Brain microvascular endothelial cell (primary cell): ENCODE measurements at regions not wholly inside any gene's neighbourhood (a gene's known extent, or its start where the extent isn't known, plus 50 kb on each side); places are given as distances from the start of the nearest gene placed in this dataset.

Experiments
- DNase-seq: peaks from one replicate; pipeline ENCODE4 v3.0.0-alpha.2; 2020
- H3K27ac ChIP-seq: fragments of 250-450 bp; sonication (Bioruptor Pico); 2 replicates; pipeline ENCODE4 v1.5.1; 2020; ENCODE audit warnings: mild to moderate bottlenecking, moderate library complexity
- H3K27me3 ChIP-seq: fragments of 250-450 bp; sonication (Bioruptor Pico); replicated peaks from 2 replicates; pipeline ENCODE4 v1.5.1; 2020; ENCODE audit warnings: mild to moderate bottlenecking
- H3K36me3 ChIP-seq: fragments of 250-450 bp; sonication (Bioruptor Pico); replicated peaks from 2 replicates; pipeline ENCODE4 v1.5.1; 2020; ENCODE audit warnings: mild to moderate bottlenecking
- H3K4me3 ChIP-seq: 2 replicates; pipeline ENCODE4 v1.5.1; 2011; ENCODE audit warnings: low read depth, mild to moderate bottlenecking, control low read depth, low read length, moderate library complexity
- in situ Hi-C: cut with HindIII; loops from 2 replicates; pipeline ENCODE4 v1.10.0; 2017; ENCODE audit warnings: low sequenced_read_pairs, low pct_ligation_motif_present
- TF ChIP-seq, protein P1 (sequence below): IDR thresholded peaks from 2 replicates; pipeline ENCODE4 v1.5.1; 2011; ENCODE audit warnings: low read depth, mild to moderate bottlenecking, moderate library complexity, low read length, control low read depth, inconsistent platforms; ENCODE audit errors: missing control alignments

- in situ Hi-C loops: no loop called here
- TF ChIP-seq, protein P1, sequence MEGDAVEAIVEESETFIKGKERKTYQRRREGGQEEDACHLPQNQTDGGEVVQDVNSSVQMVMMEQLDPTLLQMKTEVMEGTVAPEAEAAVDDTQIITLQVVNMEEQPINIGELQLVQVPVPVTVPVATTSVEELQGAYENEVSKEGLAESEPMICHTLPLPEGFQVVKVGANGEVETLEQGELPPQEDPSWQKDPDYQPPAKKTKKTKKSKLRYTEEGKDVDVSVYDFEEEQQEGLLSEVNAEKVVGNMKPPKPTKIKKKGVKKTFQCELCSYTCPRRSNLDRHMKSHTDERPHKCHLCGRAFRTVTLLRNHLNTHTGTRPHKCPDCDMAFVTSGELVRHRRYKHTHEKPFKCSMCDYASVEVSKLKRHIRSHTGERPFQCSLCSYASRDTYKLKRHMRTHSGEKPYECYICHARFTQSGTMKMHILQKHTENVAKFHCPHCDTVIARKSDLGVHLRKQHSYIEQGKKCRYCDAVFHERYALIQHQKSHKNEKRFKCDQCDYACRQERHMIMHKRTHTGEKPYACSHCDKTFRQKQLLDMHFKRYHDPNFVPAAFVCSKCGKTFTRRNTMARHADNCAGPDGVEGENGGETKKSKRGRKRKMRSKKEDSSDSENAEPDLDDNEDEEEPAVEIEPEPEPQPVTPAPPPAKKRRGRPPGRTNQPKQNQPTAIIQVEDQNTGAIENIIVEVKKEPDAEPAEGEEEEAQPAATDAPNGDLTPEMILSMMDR: no peak
Observed at GRCh38 chr15:62807539-62808130, 234.9 kb upstream of the TPM1 start.

DNA sequence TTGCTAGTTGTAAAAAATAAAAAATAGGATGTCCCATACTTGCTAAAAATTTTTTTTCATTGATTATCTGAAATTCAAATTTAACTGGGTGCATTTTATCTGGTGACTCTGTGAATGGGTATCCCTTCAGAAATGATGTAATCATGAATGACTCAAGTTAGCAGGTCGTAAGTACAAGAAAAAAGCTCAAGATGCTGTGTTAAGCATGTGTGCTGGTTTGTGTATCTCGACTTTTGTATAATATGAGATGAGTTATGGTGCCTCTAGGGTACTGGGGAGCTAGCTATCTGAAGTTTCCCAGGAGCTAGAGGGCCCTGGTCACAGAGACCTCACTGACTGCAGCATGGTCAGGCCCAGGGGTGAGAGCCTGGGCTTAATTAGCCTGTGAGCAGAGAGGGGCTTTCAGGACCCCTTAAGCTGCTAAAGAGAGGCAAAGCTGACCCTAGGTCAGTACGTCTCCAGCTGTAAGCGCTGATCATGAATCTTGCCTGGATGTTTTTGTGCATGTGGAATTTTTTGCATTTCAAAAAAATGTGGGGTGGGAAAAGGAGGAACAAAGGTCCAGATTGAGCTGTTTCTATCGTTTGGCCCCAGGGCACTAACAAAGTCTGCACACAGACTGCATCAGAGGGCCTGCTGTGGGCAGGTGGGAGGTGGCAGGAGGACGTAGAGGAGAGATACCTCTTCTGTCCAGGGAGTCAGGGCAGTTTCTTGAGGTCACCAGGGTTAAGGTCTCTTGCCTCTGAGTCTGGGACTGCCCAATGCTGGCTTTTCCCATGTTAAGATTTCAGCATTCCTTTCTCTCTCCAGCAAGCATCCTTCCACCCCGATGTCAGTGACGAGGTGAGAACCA is 233.2 kb upstream of the TPM1 start:
- Histone ChIP-seq H3K36me3 (no peaks in the 10 kb centered on the region), H3K27me3 (no peaks in the 10 kb centered on the region), H3K4me3 (no peak overlapping the region), H3K27ac (no peak overlapping the region)
- TF ChIP-seq, protein P1: no peak
- peak; percentile 31 for DNase-seq
- in situ Hi-C loops: no loop called here

More at GRCh38 chr15:62807539-62808130, 234.9 kb upstream of the TPM1 start:
- Histone ChIP-seq H3K36me3 (no peaks in the 10 kb centered on the region), H3K27ac (no peak overlapping the region), H3K27me3 (no peaks in the 10 kb centered on the region), H3K4me3 (no peak overlapping the region)
- no peak for DNase-seq

- in situ Hi-C loops: no loop called here
- no peaks in the 10 kb centered on the region for H3K36me3 ChIP-seq
- H3K27me3 ChIP-seq: no peaks in the 10 kb centered on the region
- no peak overlapping the region for H3K27ac ChIP-seq
- TF ChIP-seq, protein P1: no peak
- DNase-seq: no peak
- no peak overlapping the region for H3K4me3 ChIP-seq
Observed at GRCh38 chr15:62809968-62810260, 232.6 kb upstream of the TPM1 start.

DNA sequence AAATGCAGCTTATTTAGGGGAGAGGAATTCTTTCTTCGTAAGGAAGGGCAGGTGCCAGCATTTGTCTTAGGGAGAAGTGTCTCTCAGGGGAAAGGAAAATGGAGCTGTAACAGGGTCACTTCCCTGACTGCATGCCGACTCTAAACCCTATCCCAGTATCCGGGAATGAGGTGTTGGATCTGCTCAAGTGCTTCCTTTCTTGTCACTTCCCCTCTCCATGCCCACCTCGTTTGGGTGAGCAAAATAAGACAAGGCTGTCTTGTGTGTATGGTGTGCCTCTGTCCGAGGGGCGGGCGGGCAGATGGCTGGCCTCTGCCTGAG is 230.1 kb upstream of the TPM1 start:
- Histone ChIP-seq H3K4me3 (no peak overlapping the region), H3K36me3 (no peaks in the 10 kb centered on the region), H3K27me3 (no peaks in the 10 kb centered on the region), H3K27ac (no peak overlapping the region)
- TF ChIP-seq, protein P1: no peak
- in situ Hi-C loops: no loop called here
- DNase-seq: no peak

DNA sequence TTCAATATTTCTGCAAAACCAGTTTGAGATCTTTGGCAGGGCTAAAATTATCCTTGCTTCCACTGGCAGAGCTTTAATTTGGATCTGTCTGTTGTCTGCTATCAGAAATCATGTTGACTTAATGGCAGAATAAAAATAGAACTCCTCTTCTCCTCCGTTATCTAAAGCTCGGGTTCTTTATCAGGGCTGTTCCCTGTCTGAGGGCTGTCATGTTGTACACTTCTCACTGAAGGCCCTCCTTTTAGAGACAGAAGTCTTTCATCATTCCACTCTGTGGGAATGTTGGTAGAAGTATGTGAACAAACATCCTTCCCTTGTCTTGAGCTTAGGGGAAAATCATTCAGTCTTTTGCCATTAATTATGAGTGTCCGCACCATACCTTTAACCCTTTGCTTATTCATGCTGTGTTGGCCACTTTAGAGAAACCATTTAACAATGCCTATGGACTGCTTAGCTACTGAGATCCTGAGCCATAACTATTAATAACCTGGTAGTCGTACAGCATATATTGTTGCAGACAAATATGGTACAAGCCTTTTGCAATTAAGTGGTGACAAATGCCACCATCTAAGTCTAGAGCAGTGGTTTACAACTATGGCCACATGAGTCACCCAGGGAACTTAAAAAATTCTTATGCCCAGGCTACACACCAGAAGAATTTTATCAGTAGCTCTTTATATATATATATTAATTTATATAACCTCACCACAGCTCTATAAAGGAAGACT is 226.0 kb upstream of the TPM1 start:
- peak; percentile 13 for DNase-seq

More for the DNA sequence above, 226.0 kb upstream of the TPM1 start:
- H3K27ac ChIP-seq: no peak overlapping the region
- in situ Hi-C loops: no loop called here
- H3K36me3 ChIP-seq: no peaks in the 10 kb centered on the region
- H3K27me3 ChIP-seq: no peaks in the 10 kb centered on the region
- H3K4me3 ChIP-seq: no peak overlapping the region
- TF ChIP-seq, protein P1: no peak
